IMR-90 (cell line): ENCODE measurements at regions not wholly inside any gene's neighbourhood (a gene's known extent, or its start where the extent isn't known, plus 50 kb on each side); places are given as distances from the start of the nearest gene placed in this dataset.

ENCODE experiments used
- CEBPB ChIP-seq: IDR thresholded peaks from 2 replicates; pipeline ENCODE4 v1.6.1; 2012; ENCODE audit warnings: low read depth, low read length, improper control_type of control experiment
- FOS ChIP-seq: fragments of 150-350 bp; IDR thresholded peaks from 2 replicates; pipeline ENCODE4 v1.6.1; 2016; ENCODE audit warnings: low read depth, low read length
- POLR2A ChIP-seq: IDR thresholded peaks from 2 replicates; pipeline ENCODE4 v1.6.1; 2012; ENCODE audit warnings: mild to moderate bottlenecking, low read depth, low read length
- TF ChIP-seq, protein P1 (sequence below): conservative IDR thresholded peaks from 2 replicates; pipeline ENCODE4 v1.5.1; 2012; ENCODE audit warnings: mild to moderate bottlenecking, low read depth, low read length, improper control_type of control experiment

DNA sequence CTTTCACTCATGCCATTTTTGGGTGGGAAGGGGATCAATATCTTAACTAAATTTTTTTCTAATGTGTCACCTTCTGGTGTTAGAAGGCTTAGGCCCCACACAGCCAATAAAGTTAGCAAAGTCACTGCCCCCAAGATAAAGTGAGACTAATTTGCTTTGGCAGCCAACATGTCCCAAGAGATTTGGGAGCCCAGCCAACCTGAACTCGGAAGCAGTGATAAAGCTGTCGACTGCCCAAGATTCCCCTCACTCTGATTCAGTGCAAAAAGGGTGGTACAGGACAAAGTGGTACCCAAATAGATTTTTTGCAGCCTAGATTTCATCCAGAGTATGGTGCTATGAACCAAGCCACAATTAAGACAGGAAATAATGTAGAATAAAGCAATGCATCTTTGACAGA is 572.5 kb upstream of the ARRDC3 start:
- TF ChIP-seq CEBPB, result no peak
- TF ChIP-seq POLR2A, result no peak
- TF ChIP-seq, protein P1, sequence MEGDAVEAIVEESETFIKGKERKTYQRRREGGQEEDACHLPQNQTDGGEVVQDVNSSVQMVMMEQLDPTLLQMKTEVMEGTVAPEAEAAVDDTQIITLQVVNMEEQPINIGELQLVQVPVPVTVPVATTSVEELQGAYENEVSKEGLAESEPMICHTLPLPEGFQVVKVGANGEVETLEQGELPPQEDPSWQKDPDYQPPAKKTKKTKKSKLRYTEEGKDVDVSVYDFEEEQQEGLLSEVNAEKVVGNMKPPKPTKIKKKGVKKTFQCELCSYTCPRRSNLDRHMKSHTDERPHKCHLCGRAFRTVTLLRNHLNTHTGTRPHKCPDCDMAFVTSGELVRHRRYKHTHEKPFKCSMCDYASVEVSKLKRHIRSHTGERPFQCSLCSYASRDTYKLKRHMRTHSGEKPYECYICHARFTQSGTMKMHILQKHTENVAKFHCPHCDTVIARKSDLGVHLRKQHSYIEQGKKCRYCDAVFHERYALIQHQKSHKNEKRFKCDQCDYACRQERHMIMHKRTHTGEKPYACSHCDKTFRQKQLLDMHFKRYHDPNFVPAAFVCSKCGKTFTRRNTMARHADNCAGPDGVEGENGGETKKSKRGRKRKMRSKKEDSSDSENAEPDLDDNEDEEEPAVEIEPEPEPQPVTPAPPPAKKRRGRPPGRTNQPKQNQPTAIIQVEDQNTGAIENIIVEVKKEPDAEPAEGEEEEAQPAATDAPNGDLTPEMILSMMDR, result no peak
- no peak for TF ChIP-seq FOS
